ENCODE measurements at regions not wholly inside any gene's neighbourhood (a gene's known extent, or its start where the extent isn't known, plus 50 kb on each side); places are given as distances from the start of the nearest gene placed in this dataset.

DNA sequence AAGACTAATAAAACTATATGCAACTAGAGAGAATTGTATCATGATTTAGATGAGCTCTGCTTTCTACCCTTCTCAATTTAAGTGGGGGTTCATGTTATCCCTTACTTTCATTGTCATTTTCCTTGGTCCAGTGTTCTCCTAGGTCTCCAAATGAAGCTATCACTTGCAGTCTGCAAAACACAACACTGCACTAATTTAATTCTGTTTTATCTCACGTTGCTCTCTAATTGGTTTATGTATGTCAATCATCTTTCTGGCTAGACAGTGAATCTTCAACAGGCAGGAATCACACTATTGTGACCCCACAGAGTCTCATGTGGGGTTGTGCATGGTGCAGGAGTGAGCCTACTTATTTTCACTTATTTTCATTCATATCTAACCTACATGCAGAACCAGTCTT lies 348.3 kb upstream of the SYT4 start:
- no peak for TF ChIP-seq POLR2AphosphoS5 (IDR thresholded peaks at IDR 0.05; ENCODE audit: borderline replicate concordance, low read depth, low read length)
- TF ChIP-seq EZH2 (IDR thresholded peaks at IDR 0.05): no peak

All from SK-N-MC (cell line).